ENCODE measurements at regions not wholly inside any gene's neighbourhood (a gene's known extent, or its start where the extent isn't known, plus 50 kb on each side); places are given as distances from the start of the nearest gene placed in this dataset.

DNA sequence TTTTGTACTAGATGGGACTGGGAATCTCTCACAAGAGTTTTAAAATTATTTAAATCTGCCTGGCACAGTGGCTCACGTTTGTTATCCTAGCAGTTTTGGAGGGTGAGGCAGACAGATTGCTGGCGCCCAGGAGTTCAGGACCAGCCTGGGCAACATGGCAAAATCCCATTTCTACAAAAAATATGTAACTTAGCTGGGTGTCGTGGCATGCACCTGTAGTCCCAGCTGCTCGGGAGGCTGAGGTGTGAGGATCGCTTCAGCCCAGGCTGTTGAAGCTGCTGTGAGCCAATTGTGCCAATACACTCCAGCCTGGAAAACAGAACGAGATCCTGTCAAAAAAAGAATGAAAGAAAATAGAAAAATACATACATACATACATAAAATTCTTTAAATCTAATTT, 685.7 kb upstream of the PIK3C3 start:
- TF ChIP-seq POLR2A (IDR thresholded peaks at IDR 0.05): no peak
- no peak for TF ChIP-seq EP300 (IDR thresholded peaks at IDR 0.05)
- Histone ChIP-seq H3K27me3 (no peaks in the 10 kb centered on the region), H3K4me3 (no peak overlapping the region), H3K9me3 (no peaks in the 10 kb centered on the region), H3K4me1 (peaks cover 0 to 34% (median 28%) of the 10 kb centered on the region in 4 donors), H3K36me3 (no peaks in the 10 kb centered on the region), H3K27ac (no peak overlapping the region)
- intact Hi-C loops (cut with DNase I): no loop called here
- 78 to 81% methylated on average over 6 of the region's 6 CpGs for WGBS, 2 donors
- DNase-seq: no peak

GRCh38 chr18:41268271-41268670, 686.8 kb upstream of the PIK3C3 start:
- Histone ChIP-seq H3K4me3 (no peak overlapping the region), H3K4me1 (peaks cover 0 to 34% (median 28%) of the 10 kb centered on the region in 4 donors), H3K36me3 (no peaks in the 10 kb centered on the region), H3K27me3 (no peaks in the 10 kb centered on the region), H3K9me3 (no peaks in the 10 kb centered on the region), H3K27ac (no peak overlapping the region)
- DNase-seq: no peak
- TF ChIP-seq POLR2AphosphoS5 (IDR thresholded peaks at IDR 0.05) (no peak), POLR2A (IDR thresholded peaks at IDR 0.05) (no peak), EP300 (IDR thresholded peaks at IDR 0.05) (no peak), CTCF (IDR thresholded peaks at IDR 0.05) (no peak)
- WGBS, 2 donors: 55 to 79% methylated on average over 2 of the region's 2 CpGs
- intact Hi-C loops (cut with DNase I): no loop called here

GRCh38 chr18:41266616-41267015, 688.4 kb upstream of the PIK3C3 start:
- H3K9me3 ChIP-seq: no peaks in the 10 kb centered on the region
- DNase-seq: no peak
- peaks cover 0 to 34% (median 28%) of the 10 kb centered on the region in 4 donors for H3K4me1 ChIP-seq
- H3K36me3 ChIP-seq: no peaks in the 10 kb centered on the region
- H3K27ac ChIP-seq: peak overlapping the region in 2 of 4 donors; percentile 30 to 52
- 61 to 69% methylated on average over 3 of the region's 3 CpGs for WGBS, 2 donors
- intact Hi-C loops (cut with DNase I): no loop called here
- TF ChIP-seq EP300 (IDR thresholded peaks at IDR 0.05) (no peak), POLR2AphosphoS5 (IDR thresholded peaks at IDR 0.05) (no peak), POLR2A (IDR thresholded peaks at IDR 0.05) (no peak), CTCF (IDR thresholded peaks at IDR 0.05) (no peak)
- no peaks in the 10 kb centered on the region for H3K27me3 ChIP-seq
- no peak overlapping the region for H3K4me3 ChIP-seq

- H3K27ac ChIP-seq: peak overlapping the region in 2 of 4 donors; percentile 30 to 52
- 75 to 77% methylated on average over 5 of the region's 5 CpGs for WGBS, 2 donors
- peaks cover 0 to 34% (median 28%) of the 10 kb centered on the region in 4 donors for H3K4me1 ChIP-seq
- intact Hi-C loops (cut with DNase I): no loop called here
- no peak for DNase-seq
- H3K9me3 ChIP-seq: no peaks in the 10 kb centered on the region
- H3K4me3 ChIP-seq: no peak overlapping the region
- no peaks in the 10 kb centered on the region for H3K27me3 ChIP-seq
- TF ChIP-seq CTCF (IDR thresholded peaks at IDR 0.05) (no peak), POLR2AphosphoS5 (IDR thresholded peaks at IDR 0.05) (no peak), EP300 (IDR thresholded peaks at IDR 0.05) (no peak), POLR2A (IDR thresholded peaks at IDR 0.05) (no peak)
- H3K36me3 ChIP-seq: no peaks in the 10 kb centered on the region
These were observed 688.8 kb upstream of the PIK3C3 start for GRCh38 chr18:41266204-41266603.

- TF ChIP-seq EP300 (IDR thresholded peaks at IDR 0.05): peak in 1 of 4 donors; percentile 11
- no peak for TF ChIP-seq CTCF (IDR thresholded peaks at IDR 0.05)
- peak in 2 of 4 donors; percentile 36 to 43 for TF ChIP-seq POLR2AphosphoS5 (IDR thresholded peaks at IDR 0.05)
- no peak for TF ChIP-seq POLR2A (IDR thresholded peaks at IDR 0.05)
- no peak for DNase-seq
- Histone ChIP-seq H3K9me3 (no peaks in the 10 kb centered on the region), H3K4me1 (peaks cover 0 to 34% (median 28%) of the 10 kb centered on the region in 4 donors), H3K27ac (peak overlapping the region in 2 of 4 donors; percentile 52 to 67), H3K36me3 (no peaks in the 10 kb centered on the region), H3K27me3 (no peaks in the 10 kb centered on the region), H3K4me3 (no peak overlapping the region)
- WGBS, 2 donors: 6 to 42% methylated on average over 2 of the region's 2 CpGs
- intact Hi-C loops (cut with DNase I): no loop called here
These were observed 690.0 kb upstream of the PIK3C3 start for GRCh38 chr18:41265047-41265446.

Measured in sigmoid colon (tissue), 6 donors.